ENCODE measurements at regions not wholly inside any gene's neighbourhood (a gene's known extent, or its start where the extent isn't known, plus 50 kb on each side); places are given as distances from the start of the nearest gene placed in this dataset.
"Not testable (repeated sequence)": the region's sequence is repeated elsewhere in the genome, so short reads cannot be mapped to it uniquely, and the experiment has no call there.

- DNase-seq = no peak
Measured at GRCh38 chr2:595141-595815, 81.9 kb downstream of the TMEM18 start.

GRCh38 chr2:594297-594949 lies 82.8 kb downstream of the TMEM18 start:
- DNase-seq = no peak

- no peak for DNase-seq
Measured at GRCh38 chr2:593356-594026, 83.7 kb downstream of the TMEM18 start.

- DNase-seq = no peak
Measured at GRCh38 chr2:592737-593136, 84.5 kb downstream of the TMEM18 start.

GRCh38 chr2:590214-591175 lies 86.7 kb downstream of the TMEM18 start:
- no peak for DNase-seq

- no peak for DNase-seq
Measured at GRCh38 chr2:589281-590130, 87.7 kb downstream of the TMEM18 start.

- DNase-seq = no peak
Measured at GRCh38 chr2:588074-588645, 89.0 kb downstream of the TMEM18 start.

GRCh38 chr2:587087-587960 lies 89.9 kb downstream of the TMEM18 start:
- no peak for DNase-seq

- DNase-seq = no peak
Measured at GRCh38 chr2:586641-587076, 90.5 kb downstream of the TMEM18 start.

GRCh38 chr2:584863-585823 lies 92.1 kb downstream of the TMEM18 start:
- no peak for DNase-seq

GRCh38 chr2:583666-584065 lies 93.5 kb downstream of the TMEM18 start:
- no peak for DNase-seq

- DNase-seq = no peak
Measured at GRCh38 chr2:582792-583528, 94.2 kb downstream of the TMEM18 start.

- DNase-seq = not testable (repeated sequence)
Measured at GRCh38 chr2:582289-582688, 94.9 kb downstream of the TMEM18 start.

GRCh38 chr2:579961-580360 lies 97.2 kb downstream of the TMEM18 start:
- DNase-seq = peak; percentile 3

GRCh38 chr2:579351-579886 lies 97.8 kb downstream of the TMEM18 start:
- DNase-seq = peak; percentile 75

GRCh38 chr2:576292-576691 lies 100.9 kb downstream of the TMEM18 start:
- DNase-seq = no peak

GRCh38 chr2:575727-576236 lies 101.4 kb downstream of the TMEM18 start:
- no peak for DNase-seq
